ENCODE measurements at regions not wholly inside any gene's neighbourhood (a gene's known extent, or its start where the extent isn't known, plus 50 kb on each side); places are given as distances from the start of the nearest gene placed in this dataset.

DNA sequence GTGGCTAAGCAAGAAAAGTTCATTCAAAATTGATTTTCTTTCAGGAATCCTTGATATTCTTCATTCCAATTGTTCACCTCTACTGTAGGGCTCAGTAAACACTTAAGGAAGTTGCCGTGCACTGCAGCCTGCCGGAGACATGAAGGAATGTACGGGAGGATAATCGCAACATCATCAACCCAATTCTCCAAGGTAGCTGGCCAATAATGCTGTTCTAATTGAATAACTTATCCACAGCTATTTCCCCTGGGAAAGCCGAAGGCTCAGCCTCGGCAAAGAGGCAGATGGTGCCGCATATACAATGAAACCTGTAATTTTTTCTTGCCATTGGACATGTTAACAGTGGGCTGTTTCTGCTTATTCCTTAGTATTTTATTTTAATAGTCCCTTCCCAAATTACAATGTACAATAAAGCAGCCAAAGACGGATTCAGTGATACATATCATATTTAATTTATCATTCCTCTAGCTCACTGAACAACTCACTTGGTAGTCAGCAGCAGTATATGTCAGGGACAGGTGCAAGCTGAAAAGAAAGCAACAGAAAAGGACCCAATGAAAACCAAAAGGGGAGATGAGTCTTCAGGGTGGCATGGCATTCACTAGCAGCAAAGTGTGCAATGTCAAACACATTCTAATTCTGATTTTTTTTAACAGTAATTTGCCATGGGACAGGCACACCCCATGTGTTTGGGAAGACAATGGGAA lies 420.5 kb upstream of the KLF12 start:
- TF ChIP-seq, protein P1, sequence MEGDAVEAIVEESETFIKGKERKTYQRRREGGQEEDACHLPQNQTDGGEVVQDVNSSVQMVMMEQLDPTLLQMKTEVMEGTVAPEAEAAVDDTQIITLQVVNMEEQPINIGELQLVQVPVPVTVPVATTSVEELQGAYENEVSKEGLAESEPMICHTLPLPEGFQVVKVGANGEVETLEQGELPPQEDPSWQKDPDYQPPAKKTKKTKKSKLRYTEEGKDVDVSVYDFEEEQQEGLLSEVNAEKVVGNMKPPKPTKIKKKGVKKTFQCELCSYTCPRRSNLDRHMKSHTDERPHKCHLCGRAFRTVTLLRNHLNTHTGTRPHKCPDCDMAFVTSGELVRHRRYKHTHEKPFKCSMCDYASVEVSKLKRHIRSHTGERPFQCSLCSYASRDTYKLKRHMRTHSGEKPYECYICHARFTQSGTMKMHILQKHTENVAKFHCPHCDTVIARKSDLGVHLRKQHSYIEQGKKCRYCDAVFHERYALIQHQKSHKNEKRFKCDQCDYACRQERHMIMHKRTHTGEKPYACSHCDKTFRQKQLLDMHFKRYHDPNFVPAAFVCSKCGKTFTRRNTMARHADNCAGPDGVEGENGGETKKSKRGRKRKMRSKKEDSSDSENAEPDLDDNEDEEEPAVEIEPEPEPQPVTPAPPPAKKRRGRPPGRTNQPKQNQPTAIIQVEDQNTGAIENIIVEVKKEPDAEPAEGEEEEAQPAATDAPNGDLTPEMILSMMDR (IDR thresholded peaks at IDR 0.05 in 2 of 3, conservative IDR thresholded peaks at IDR 0.05 in 1 of 3; ENCODE audit: control insufficient read depth in 2 of 3, extremely low read depth in 1 of 3, insufficient read depth in 1 of 3, low read depth in 3 of 3, low read length in 3 of 3): no peak
- TF ChIP-seq GATAD2B (conservative IDR thresholded peaks at IDR 0.05; ENCODE audit: low read depth) (no peak), ZNF384 (IDR thresholded peaks at IDR 0.05; ENCODE audit: borderline replicate concordance, low read depth, low read length) (no peak), EP300 (IDR thresholded peaks at IDR 0.05; ENCODE audit: borderline replicate concordance in 1 of 2, control insufficient read depth in 1 of 2, low read depth in 2 of 2, low read length in 2 of 2) (no peak), ESRRA (IDR thresholded peaks at IDR 0.05; ENCODE audit: low read length) (no peak), POLR2A (IDR thresholded peaks at IDR 0.05; ENCODE audit: low read depth, low read length) (no peak)
